Forelimb muscle (tissue), 1 donor: ENCODE measurements at regions not wholly inside any gene's neighbourhood (a gene's known extent, or its start where the extent isn't known, plus 50 kb on each side); places are given as distances from the start of the nearest gene placed in this dataset.
A peak's percentile ranks its signal among the peaks of the same experiment; 100 is the strongest.
"Not testable (repeated sequence)": the region's sequence is repeated elsewhere in the genome, so short reads cannot be mapped to it uniquely, and the experiment has no call there.

Experiments
- DNase-seq: peaks from one replicate; pipeline ENCODE4 v3.0.0-alpha.2; 2013; ENCODE audit warnings: low read depth

DNA sequence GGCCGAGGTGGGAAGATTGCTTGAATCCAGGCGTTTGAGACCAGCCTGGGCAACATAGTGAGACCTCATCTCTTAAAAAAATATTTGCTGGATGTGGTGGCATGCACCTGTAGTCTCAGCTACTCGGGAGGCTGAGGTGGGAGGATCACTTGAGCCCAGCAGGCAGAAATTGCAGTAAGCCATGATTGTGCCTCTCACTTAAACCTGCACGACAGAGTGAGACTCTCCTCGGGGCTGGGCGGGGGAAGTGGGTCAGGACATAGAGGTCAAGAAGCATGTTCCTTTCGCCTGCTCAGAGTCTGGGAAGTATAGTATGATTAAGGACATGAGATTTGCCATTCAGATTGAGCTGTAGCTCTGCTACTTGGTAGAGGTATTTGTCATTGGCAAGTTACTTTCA, 52.3 kb downstream of the SEPTIN7 start:
- not testable (repeated sequence) for DNase-seq

DNA sequence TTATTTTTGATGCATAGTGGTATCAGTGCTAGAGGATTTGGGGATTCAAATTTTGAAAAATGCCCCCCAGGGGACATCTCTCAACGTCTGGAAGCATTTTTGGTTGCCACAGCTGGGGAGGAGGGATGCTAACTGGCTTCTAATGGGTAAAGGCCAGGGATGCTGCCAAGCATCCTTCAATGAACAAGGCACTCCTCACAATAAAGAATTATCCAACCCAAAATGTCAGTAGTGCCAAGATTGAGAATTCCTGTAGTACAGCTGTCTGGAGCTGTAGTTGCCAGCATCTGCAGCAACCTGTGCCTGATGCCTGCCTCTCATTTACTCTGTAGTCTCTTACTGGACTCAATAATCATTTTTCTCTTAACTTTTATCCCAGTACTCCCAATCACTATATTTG, 53.5 kb downstream of the SEPTIN7 start:
- DNase-seq: no peak

DNA sequence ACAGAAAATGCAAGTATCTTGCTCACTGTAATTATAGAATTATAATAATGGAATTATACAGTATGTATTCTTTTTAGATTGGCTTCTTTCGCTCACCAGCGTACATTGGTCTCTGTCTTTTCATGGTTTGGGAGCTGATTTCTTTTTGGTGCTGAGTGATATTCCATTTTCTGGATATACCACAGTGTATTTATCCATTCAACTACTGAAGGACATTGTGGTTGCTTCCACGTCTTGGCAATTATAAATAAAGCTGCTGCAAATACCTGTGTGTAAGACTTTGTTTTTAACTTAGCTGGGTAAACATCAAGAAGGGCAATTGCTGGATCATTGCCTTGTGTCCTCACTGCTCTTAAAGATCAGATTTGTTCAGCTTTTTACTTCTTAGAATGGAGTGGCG, 55.3 kb downstream of the SEPTIN7 start:
- no peak for DNase-seq

DNA sequence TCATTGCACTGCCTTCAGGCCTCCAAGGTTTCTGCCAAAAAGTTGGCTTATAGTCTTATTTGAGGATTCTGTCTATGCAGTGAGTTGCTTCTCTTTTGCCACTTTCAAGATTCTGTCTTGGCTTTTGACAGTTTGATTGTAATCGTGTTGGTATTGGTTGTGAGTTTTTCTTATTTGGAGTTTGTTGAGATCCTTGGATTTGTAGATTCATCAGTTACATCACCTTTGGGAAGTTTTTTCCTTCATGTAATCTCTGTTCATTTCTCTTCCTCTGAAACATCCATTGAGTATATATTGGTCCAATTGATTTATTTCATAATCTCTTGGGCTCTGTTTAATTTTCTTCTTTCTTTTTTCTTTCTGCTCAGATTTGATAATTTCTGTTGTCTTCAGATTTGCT, 59.8 kb downstream of the SEPTIN7 start:
- no peak for DNase-seq

DNA sequence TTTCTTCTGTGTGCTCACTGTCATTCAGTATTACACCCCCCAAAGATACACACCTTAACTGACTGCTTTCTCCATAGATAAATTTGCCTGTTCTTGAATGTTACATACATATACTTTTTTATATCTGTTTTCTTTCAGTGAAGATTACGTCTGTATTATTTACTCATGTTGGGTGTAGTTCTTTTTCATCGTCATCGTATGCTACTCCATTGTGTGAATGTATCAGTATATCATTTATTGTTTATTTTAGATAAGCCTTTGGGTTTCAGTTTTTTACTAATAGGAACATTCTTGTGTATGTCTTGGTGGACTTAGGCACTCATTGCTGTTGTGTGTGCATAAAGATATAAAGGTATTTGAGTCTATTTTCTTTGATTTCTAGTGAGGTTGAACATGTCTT, 64.4 kb downstream of the SEPTIN7 start:
- no peak for DNase-seq

DNA sequence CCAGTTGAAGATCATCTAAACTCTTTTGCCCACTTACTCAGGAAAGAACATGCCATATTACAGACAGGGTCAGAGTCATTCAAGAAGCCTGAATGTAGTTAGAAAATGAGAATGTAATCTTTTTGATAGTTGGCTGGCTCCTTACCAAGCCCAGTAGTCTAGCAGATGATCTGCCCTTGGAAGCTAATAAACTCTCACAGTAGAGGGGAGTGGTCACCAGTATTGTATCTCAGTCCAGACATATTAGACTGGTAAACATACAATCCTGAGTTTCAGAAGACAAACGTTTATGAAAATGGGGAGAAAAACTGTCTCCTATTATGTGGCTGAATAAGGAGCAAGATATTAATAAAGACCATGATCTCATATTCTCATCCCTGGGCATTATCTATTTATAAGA, 65.3 kb downstream of the SEPTIN7 start:
- no peak for DNase-seq

DNA sequence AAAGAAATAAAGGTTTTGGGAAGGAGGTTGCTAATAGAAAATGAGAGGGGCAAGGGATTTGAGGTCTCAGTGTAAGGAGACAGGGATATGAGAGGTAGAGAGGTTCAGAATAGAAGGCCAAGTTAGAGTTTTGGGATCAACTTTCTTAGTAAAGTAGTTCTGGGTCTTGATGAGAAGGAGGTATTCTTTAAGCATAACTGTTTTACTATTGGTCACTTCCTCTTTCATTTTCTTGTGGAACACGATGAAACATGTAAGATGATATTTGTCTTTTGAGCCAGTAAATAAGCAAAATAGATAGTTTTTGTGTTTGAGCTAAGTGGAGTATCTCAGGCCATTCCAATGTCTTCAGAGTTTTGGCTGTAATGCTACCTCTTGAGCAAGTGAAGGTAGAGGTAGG, 68.3 kb downstream of the SEPTIN7 start:
- DNase-seq: not testable (repeated sequence)

DNA sequence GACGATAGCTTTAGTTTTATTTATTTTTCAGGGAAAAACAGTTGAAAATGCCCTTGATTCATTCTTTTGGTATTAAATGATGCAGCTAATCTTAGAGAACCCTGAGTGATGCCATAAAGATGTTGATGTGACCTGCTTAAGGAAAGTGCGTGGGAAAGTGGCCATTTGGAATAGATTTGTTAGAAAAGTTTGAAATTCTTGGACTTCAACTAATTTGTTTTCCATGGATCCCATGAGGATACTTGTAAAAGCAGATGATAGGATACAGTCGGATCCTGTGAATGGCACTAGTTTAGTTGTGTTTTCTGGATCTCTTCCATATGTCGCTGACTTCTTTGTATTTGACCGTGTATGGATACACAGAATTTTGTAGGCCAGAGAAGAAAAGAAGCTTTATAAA, 69.0 kb downstream of the SEPTIN7 start:
- DNase-seq: no peak

DNA sequence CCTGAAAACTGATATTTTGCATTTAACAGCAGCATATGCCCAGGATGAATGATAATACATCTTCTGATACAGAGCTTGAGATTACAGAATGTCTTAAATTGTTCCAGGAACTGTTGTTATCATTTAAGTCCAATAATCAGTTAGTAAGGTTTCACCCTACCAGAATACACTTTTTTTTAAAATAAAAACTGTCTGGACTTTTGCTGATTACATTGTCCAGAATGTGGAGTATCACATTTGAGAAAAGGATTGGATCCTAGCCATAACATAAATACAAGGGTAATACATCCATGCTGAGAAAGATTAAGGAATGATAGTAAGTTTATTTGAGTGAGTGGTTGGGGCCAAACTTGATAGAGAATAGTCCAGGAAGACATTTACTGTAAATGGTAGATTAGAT, 71.0 kb downstream of the SEPTIN7 start:
- DNase-seq: no peak

DNA sequence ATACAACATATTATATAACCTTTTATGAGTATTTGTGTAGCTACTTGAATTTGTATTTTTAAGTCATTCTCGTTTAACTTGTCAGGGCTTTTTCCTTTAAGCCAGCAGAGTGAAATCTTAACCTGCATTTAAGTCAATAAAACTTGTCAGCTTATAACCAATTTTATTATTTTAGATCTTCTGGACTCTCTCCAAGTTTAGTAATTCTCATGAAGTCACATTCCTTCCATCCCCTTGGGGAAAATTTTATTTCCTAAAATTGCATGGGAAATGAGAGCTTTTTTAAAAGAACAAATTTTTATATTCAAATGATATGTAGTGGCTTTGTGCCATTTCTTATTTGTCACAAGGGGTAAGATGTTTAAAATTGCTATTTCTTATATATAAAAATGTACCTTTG, 74.0 kb downstream of the SEPTIN7 start:
- DNase-seq: no peak

DNA sequence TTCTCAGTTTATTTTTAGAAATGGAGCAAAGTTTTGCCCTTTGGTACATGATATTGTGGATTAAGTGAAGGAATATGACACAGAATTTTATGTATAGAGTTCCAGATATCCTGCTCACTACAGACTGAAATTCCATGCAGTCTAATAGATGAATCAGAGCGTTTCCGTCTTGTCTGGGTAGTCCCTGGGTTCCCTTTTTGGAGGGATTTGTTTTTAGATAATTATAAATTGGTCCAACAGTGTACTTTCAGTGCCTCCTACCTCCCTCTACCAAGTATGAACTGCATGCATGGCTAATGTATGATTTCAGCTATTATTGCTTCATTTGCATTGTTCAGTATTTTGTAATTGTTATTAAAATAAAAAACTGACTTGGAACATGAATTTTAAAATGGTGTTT, 74.4 kb downstream of the SEPTIN7 start:
- no peak for DNase-seq

DNA sequence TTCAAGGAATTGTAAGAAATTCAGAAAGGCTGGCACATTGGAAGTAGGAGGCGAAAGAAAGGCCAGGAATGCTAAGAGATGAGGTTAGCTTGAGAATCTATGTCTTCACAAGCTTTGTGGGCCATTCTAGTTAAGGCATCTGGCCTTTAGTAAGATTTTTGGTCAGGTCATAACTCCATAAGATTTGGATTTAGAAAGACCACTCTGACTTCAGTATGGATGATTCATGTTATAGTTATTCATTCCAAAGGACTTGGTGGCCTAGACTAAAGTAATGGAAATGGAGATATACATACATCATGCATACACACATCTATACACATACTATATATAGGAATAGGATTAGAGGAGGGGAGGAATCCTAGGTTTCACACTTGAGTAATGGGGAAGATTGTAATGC, 77.5 kb downstream of the SEPTIN7 start:
- DNase-seq: no peak

DNA sequence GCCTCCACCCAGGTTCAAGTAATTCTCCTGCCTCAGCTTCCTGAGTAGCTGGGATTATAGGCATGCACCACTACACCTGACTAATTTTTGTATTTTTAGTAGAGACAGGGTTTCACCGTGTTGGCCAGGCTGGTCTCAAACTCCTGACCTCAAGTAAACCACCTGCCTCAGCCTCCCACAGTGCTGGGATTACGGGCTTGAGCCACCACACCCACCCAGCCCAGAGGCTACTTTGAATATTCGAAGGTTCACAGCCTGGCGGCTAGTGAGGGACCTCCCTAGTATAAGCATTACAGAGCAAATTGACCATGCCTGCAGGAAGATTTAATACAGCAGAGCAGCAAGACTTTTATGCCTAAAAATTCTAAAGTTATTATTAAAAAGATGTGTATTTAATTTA, 86.6 kb downstream of the SEPTIN7 start:
- not testable (repeated sequence) for DNase-seq

DNA sequence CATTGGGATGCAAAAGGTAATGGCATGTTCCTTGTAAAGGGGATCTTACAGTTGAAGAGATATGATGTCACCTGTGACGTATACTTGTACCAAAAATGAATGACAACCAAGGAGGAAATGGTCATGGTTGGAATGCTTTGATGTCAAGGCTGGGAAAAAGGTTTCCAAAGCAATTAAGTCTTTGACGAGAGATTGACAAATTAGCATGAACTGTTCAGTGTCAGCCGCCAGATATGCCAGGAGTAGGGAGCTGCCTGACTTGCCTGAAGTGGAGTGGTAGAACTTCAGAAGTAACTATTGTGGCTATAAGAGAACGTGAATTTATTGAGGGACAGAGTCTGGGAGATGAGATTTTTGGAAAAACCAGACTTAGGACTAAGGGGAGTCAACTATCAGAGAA, 88.1 kb downstream of the SEPTIN7 start:
- no peak for DNase-seq

DNA sequence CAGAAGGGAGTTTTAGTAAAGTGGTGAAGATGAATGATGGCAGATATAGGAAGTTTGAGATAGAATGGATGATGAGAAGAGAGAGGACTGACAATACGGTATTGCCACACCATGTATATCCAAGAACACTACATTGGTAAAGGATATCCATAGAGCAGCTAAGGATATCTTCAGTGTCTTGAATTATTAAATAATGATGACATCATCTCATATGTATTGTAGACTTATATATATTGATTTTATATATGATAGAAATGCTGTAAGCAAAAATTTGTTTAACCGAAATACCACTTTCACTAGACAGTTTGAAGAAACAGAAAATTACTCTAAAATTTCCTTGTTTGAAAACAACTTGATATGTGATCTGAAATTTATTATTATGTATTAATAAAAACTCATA, 89.0 kb downstream of the SEPTIN7 start:
- no peak for DNase-seq

DNA sequence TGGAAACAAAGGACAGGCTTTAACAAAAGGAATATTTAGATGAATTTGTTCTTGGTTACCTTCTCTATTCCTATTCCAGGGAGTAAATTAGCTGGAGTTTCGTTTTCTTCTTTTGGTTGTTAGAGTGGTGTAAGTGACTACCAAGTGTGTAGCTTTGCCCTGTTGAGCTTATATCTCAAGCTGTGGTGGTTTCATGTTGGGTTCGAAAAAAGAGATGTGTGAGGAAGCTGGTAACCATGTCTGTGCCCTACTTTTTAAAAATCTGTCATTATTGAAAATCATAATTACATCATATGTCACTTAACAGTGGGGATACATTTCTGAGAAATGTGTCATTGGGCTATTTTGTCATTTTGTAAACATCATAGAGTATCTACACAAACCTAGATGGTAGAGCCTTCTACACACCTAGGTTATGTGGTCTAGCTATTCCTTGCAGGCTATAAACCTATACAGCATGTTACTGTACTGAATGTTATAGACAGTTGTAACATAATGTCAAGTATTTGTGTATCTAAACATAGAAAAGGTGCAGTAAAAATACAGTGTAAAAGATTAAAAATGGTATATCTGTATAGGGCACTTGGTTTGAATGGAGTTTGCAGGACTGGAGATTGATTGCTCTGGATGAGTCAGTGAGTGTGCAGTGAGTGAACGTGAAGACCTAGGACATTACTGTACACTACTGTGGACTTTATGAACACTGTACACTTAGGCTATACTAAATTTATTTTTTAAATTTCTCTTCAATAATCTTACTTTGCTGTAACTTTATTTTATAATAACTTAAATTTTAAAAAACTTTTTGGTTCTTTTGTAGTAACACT, 90.4 kb downstream of the SEPTIN7 start:
- DNase-seq: no peak

DNA sequence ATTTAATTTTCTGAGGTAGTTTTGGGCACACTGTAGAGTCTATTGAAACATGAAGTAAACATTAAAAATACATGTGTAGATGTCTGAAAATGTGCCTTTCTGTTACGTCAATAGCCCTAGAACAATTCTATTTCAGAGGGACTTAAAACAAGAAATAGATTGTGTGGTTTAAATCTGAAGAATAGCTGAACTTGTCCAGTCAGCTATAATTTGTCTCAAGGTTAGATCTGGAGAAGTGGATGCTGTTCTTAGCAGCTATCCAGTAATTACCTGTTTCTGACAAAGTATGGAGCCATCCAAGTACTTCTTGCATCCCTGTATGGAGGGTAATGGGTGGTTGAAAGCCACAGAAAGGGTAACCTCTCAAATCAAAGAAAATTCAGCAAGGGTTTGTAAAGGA, 92.8 kb downstream of the SEPTIN7 start:
- DNase-seq: no peak

DNA sequence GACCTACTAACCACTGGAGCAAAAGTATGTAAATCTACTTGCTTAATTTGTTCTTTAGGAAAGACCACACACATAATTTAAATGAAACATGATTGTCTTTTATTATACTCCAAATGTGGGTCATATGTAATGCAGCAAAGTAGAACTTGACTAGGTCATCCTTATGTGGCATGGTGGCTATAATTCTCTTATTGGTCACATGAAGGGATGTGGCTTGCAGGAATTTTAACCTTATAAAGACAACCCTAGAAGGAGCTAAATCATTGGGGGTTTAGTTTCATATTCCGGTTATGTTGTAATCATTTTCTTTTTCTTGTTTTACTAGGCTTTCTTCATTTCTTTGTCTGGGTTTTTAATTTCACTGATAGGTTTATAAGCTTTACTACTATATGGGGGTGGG, 93.9 kb downstream of the SEPTIN7 start:
- DNase-seq: no peak

DNA sequence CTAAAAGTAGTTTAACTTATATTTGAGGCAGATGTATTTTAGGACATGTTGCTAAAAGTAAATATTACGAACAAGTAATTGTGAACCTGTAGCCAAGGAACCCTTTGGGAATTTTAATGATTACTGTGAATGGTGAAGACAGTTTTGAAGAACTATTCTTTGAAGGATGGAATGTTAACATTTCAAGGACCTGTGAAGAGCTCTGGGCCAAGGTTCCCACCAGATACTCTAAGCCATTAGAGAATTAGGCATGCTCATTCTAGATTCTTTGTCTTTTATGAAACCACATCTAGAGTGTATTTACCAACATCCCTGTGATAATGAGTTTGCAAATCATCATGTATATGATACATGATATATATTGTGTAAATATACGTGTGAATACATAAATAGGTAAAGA, 99.8 kb downstream of the SEPTIN7 start:
- no peak for DNase-seq

DNA sequence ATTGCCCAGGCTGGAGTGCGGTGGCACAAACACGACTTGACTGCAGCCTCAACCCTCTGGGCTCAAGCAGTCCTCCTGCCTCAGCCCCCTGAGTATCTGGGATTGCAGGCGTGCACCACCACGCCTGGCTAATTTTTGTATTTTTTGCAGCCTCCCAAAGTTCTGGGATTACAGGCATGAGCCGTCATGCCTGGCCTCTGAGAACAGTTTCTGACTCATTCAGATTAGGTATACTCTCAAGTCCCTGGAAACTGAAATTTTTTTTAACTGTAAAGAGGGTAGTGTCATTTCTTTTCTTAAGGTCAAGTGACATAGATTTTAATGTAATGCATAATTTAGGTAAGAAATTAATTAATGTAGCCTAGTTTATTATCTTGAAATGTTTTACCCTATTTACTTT, 104.7 kb downstream of the SEPTIN7 start:
- no peak for DNase-seq

DNA sequence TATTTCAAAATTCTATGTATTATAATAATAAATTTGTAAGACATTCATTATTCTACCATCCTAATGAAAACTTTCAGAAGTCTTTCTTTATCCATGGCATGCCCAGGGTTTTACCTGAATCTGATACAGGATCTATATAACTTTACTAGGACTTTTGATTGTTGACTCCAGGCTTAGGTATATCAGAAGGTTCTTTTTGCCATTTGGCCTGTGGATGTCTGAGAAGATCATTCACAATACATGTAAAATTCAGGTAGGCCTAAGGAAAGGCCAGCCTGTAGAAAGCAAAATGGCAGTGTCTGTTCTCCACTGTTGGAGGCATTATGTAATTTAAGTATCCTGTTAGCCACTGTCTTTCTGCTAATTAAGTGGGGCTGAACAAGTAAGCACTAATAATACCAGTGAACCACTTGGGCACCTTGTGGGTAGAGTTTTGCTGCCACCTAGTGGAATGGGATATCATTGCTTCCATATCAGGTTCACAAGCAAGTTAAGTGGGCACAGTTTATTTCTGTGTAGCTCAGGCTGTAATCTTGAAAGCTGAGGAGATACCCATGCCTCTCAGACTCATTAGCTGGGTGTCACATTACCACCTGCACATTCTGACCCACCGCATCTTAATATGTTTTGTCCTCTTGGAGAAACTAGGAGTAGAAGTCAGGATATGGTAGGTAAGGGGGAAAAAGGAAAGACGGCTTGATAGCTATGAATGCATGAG, 105.5 kb downstream of the SEPTIN7 start:
- peak; percentile 53 for DNase-seq

DNA sequence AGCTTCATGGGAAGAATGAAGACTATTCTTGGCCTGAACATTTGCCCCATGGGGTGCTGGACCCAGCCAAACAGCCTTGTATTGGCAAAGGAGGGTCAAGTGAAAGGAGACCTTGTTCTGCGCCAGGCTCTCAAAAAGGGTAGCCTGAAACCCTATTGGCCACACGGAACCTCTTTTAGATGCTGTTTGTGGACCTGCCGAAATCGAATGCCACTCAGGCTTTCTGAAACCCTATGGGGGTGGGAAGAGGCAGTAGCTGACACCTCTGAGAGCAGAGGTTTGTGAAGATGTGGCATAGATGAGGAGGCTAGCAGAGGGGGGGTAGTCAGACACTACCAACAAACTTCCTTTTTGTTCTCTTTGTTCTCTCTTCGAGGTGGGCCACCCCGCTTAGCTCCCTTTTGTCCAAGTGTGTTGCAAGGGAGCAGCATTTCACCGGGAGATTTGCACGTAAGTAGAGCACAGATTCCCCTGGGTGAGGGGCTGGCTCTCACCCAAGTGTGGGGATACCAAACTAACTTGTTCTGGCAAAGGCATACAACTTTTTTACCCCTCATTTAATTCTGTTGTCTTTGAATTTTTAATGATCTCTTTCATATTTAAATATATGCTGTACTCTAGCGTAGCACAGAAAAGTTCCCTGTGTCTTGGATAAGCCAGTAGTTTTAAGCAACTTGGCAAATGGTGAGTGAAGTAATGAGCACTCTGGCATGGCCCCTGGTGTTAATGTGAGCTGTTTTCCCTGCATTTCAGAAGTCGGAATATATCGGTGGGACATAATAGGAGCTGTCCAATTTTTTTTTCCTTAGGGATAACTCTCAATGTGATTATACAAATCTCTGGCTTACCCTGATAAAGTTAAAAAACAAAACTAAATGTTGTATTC, 107.7 kb downstream of the SEPTIN7 start:
- DNase-seq: no peak
